ENCODE measurements at regions not wholly inside any gene's neighbourhood (a gene's known extent, or its start where the extent isn't known, plus 50 kb on each side); places are given as distances from the start of the nearest gene placed in this dataset.
"Not testable (repeated sequence)": the region's sequence is repeated elsewhere in the genome, so short reads cannot be mapped to it uniquely, and the experiment has no call there.

GRCh38 chr9:42325142-42325541 lies 141.7 kb downstream of the SPATA31A6 start:
- TF ChIP-seq CTCF (conservative IDR thresholded peaks at IDR 0.05; ENCODE audit: low read length); EZH2phosphoT487 (IDR thresholded peaks at IDR 0.05; ENCODE audit: borderline replicate concordance, low read depth, low read length): not testable (repeated sequence)

Data from OCI-LY7 (cell line).